Hepatocyte (in vitro differentiated cells): ENCODE measurements at regions not wholly inside any gene's neighbourhood (a gene's known extent, or its start where the extent isn't known, plus 50 kb on each side); places are given as distances from the start of the nearest gene placed in this dataset.

Experiments
- DNase-seq: peaks from one replicate; pipeline ENCODE4 v3.0.0-alpha.2; 2016; ENCODE audit warnings: low spot score
- H2AFZ ChIP-seq: fragments of 200-600 bp; sonication (generic); 2 replicates; pipeline ENCODE4 v1.6.0; 2016; ENCODE audit warnings: antibody characterized with exemption, mild to moderate bottlenecking
- H3K27ac ChIP-seq: fragments of 200-600 bp; sonication (generic); 2 replicates; pipeline ENCODE4 v1.5.1; 2016; ENCODE audit warnings: mild to moderate bottlenecking
- H3K27me3 ChIP-seq: fragments of 200-600 bp; sonication (generic); 2 replicates; pipeline ENCODE4 v1.6.1; 2016
- H3K36me3 ChIP-seq: fragments of 200-600 bp; sonication (generic); replicated peaks from 2 replicates; pipeline ENCODE4 v1.5.1; 2016; ENCODE audit warnings: low read depth; ENCODE audit not compliant: insufficient read depth
- H3K4me1 ChIP-seq: fragments of 200-600 bp; sonication (generic); 2 replicates; pipeline ENCODE4 v1.5.1; 2016; ENCODE audit warnings: mild to moderate bottlenecking, moderate library complexity; ENCODE audit not compliant: insufficient read depth
- H3K4me2 ChIP-seq: fragments of 200-600 bp; sonication (generic); 2 replicates; pipeline ENCODE4 v1.6.0; 2016
- H3K4me3 ChIP-seq: fragments of 200-600 bp; sonication (generic); 2 replicates; pipeline ENCODE4 v1.5.1; 2016; ENCODE audit warnings: mild to moderate bottlenecking
- H3K79me2 ChIP-seq: fragments of 200-600 bp; sonication (generic); 2 replicates; pipeline ENCODE4 v1.6.0; 2017; ENCODE audit warnings: mild to moderate bottlenecking
- H3K9me2 ChIP-seq: fragments of 200-600 bp; sonication (generic); replicated peaks from 2 replicates; pipeline ENCODE4 v1.6.0; 2017; ENCODE audit warnings: mild to moderate bottlenecking; ENCODE audit not compliant: insufficient read depth
- H3K9me3 ChIP-seq: fragments of 200-600 bp; sonication (generic); 2 replicates; pipeline ENCODE4 v1.5.1; 2016; ENCODE audit warnings: low read depth, mild to moderate bottlenecking
- H4K20me1 ChIP-seq: fragments of 200-600 bp; sonication (generic); 2 replicates; pipeline ENCODE4 v1.6.0; 2016; ENCODE audit warnings: mild to moderate bottlenecking; ENCODE audit not compliant: insufficient read depth, poor library complexity, severe bottlenecking
- CTCF ChIP-seq: fragments of 200-600 bp; sonication (generic); IDR thresholded peaks from 2 replicates; pipeline ENCODE4 v1.5.1; 2016; ENCODE audit warnings: antibody characterized with exemption, mild to moderate bottlenecking; ENCODE audit not compliant: poor library complexity
- EZH2 ChIP-seq: fragments of 200-600 bp; sonication (generic); IDR thresholded peaks from 2 replicates; pipeline ENCODE4 v1.6.1; 2016; ENCODE audit warnings: antibody characterized with exemption, mild to moderate bottlenecking, borderline replicate concordance
- EZH2phosphoT487 ChIP-seq: fragments of 200-600 bp; sonication (generic); IDR thresholded peaks from one replicate; pipeline ENCODE4 v1.6.1; 2018; ENCODE audit warnings: antibody characterized with exemption, mild to moderate bottlenecking, low read depth, moderate library complexity; ENCODE audit not compliant: unreplicated experiment, severe bottlenecking
- WGBS: methylation state at CpG from one replicate; pipeline ENCODE4 v1.1.6; 2016; ENCODE audit warnings: low lambda C conversion rate; ENCODE audit errors: missing lambda C conversion rate; 5-methylcytosine and 5-hydroxymethylcytosine counted together

GRCh38 chr6:113110211-113110610 lies 746.9 kb upstream of the MARCKS start:
- no peak for TF ChIP-seq CTCF
- TF ChIP-seq EZH2phosphoT487: no peak
- TF ChIP-seq EZH2: no peak
- Histone ChIP-seq H3K27me3 (no peaks in the 10 kb centered on the region), H2AFZ (no peak overlapping the region), H3K4me1 (no peaks in the 10 kb centered on the region), H3K79me2 (no peaks in the 10 kb centered on the region), H3K27ac (no peak overlapping the region), H3K9me3 (no peaks in the 10 kb centered on the region), H3K9me2 (no peaks in the 10 kb centered on the region), H4K20me1 (no peaks in the 10 kb centered on the region), H3K4me2 (no peak overlapping the region), H3K4me3 (no peak overlapping the region), H3K36me3 (no peaks in the 10 kb centered on the region)
- no peak for DNase-seq
- 95% methylated on average over 1 of the region's 1 CpG for WGBS

- H3K36me3 ChIP-seq: no peaks in the 10 kb centered on the region
- H3K27me3 ChIP-seq: no peaks in the 10 kb centered on the region
- H3K9me2 ChIP-seq: no peaks in the 10 kb centered on the region
- H3K4me2 ChIP-seq: no peak overlapping the region
- TF ChIP-seq EZH2phosphoT487 (no peak), EZH2 (no peak), CTCF (no peak)
- H3K4me3 ChIP-seq: no peak overlapping the region
- no peak overlapping the region for H2AFZ ChIP-seq
- WGBS: 94% methylated on average over 2 of the region's 2 CpGs
- DNase-seq: no peak
- no peaks in the 10 kb centered on the region for H4K20me1 ChIP-seq
- no peaks in the 10 kb centered on the region for H3K4me1 ChIP-seq
- H3K9me3 ChIP-seq: no peaks in the 10 kb centered on the region
- no peak overlapping the region for H3K27ac ChIP-seq
- no peaks in the 10 kb centered on the region for H3K79me2 ChIP-seq
Measured at GRCh38 chr6:113111550-113111949, 745.6 kb upstream of the MARCKS start.

- Histone ChIP-seq H3K36me3 (no peaks in the 10 kb centered on the region), H3K27ac (no peak overlapping the region), H3K79me2 (no peaks in the 10 kb centered on the region), H3K27me3 (no peaks in the 10 kb centered on the region), H4K20me1 (no peaks in the 10 kb centered on the region), H3K4me2 (no peak overlapping the region), H3K9me2 (no peaks in the 10 kb centered on the region), H3K9me3 (no peaks in the 10 kb centered on the region), H3K4me3 (no peak overlapping the region), H2AFZ (no peak overlapping the region), H3K4me1 (no peaks in the 10 kb centered on the region)
- TF ChIP-seq CTCF: no peak
- no peak for TF ChIP-seq EZH2
- no peak for TF ChIP-seq EZH2phosphoT487
- WGBS: 25% methylated on average over 2 of the region's 2 CpGs
- no peak for DNase-seq
Measured at GRCh38 chr6:113112086-113112485, 745.1 kb upstream of the MARCKS start.

GRCh38 chr6:113115196-113115595 lies 741.9 kb upstream of the MARCKS start:
- Histone ChIP-seq H3K27me3 (no peaks in the 10 kb centered on the region), H3K79me2 (no peaks in the 10 kb centered on the region), H2AFZ (no peak overlapping the region), H3K36me3 (no peaks in the 10 kb centered on the region), H4K20me1 (no peaks in the 10 kb centered on the region), H3K9me2 (no peaks in the 10 kb centered on the region), H3K4me3 (no peak overlapping the region), H3K4me1 (no peaks in the 10 kb centered on the region), H3K9me3 (no peaks in the 10 kb centered on the region), H3K4me2 (no peak overlapping the region), H3K27ac (no peak overlapping the region)
- TF ChIP-seq EZH2phosphoT487: no peak
- TF ChIP-seq EZH2: no peak
- TF ChIP-seq CTCF: no peak
- no peak for DNase-seq
- WGBS: 95% methylated on average over 1 of the region's 1 CpG
